ENCODE measurements at regions not wholly inside any gene's neighbourhood (a gene's known extent, or its start where the extent isn't known, plus 50 kb on each side); places are given as distances from the start of the nearest gene placed in this dataset.

DNA sequence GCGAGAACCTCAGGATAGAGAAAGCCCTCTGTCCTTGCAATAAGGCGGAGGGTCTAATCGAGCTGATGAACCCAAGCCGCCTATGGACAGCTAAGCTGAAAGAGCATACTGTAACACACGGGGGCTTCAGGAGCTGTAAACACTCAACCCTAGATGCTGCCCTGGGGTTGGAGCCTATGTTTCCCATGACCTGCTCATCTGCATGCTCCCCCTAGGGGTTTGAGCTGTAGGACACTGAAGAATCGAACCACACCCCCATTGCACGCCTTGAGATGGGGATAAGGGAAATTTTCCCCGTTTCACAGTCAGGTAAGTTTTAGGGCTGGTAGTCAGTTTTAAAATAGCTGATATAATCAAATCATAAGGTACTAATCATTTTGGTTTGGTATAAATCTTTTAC, 675.6 kb upstream of the CDH8 start:
- DNase-seq (ENCODE audit: low read depth) = no peak
- no peak overlapping the region for H3K4me3 ChIP-seq (ENCODE audit: low read depth, low read length)
- TF ChIP-seq, protein P1, sequence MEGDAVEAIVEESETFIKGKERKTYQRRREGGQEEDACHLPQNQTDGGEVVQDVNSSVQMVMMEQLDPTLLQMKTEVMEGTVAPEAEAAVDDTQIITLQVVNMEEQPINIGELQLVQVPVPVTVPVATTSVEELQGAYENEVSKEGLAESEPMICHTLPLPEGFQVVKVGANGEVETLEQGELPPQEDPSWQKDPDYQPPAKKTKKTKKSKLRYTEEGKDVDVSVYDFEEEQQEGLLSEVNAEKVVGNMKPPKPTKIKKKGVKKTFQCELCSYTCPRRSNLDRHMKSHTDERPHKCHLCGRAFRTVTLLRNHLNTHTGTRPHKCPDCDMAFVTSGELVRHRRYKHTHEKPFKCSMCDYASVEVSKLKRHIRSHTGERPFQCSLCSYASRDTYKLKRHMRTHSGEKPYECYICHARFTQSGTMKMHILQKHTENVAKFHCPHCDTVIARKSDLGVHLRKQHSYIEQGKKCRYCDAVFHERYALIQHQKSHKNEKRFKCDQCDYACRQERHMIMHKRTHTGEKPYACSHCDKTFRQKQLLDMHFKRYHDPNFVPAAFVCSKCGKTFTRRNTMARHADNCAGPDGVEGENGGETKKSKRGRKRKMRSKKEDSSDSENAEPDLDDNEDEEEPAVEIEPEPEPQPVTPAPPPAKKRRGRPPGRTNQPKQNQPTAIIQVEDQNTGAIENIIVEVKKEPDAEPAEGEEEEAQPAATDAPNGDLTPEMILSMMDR (conservative IDR thresholded peaks at IDR 0.05; ENCODE audit: low read depth, low read length) = no peak

DNA sequence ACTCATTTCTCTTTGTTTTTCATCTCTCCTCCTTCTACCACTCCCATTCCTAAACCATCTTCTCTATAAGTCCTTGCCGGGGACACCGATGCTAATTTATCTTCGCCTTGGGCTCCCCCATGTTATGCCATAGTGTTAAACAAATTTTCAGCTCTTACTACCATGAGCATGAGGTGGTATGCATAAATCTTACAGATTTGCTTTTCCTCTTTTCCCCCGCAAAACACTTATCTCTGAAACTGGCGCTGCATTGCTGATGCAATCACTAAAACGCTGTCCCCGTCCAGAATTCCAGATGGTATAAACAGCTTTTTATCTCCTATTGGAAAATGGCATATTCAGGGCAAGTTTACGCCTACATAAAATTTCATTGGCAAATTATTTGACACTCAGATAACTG, 673.6 kb upstream of the CDH8 start:
- TF ChIP-seq, protein P1 (conservative IDR thresholded peaks at IDR 0.05; ENCODE audit: low read depth, low read length) = no peak
- H3K4me3 ChIP-seq (ENCODE audit: low read depth, low read length) = no peak overlapping the region
- no peak for DNase-seq (ENCODE audit: low read depth)

DNA sequence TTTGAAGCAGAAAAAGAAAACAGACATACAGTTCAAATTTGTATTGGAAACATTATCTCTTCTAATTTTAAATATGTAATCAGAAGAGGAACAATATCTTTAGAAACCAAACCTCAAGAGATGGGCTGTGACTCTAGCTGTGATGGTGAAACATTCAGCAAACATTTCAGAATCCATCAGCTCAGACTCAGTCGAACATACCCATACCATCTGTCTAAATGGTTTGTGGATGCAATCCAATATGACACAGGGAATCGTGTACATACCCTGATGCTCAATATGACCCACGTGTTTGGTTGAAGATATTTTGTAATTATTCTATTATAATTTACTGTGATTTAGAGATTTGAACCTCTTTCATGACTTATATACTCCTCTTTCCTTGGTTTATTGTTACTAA, 665.2 kb upstream of the CDH8 start:
- H3K4me3 ChIP-seq (ENCODE audit: low read depth, low read length) = no peak overlapping the region
- DNase-seq (ENCODE audit: low read depth) = no peak
- TF ChIP-seq, protein P1 (conservative IDR thresholded peaks at IDR 0.05; ENCODE audit: low read depth, low read length) = no peak

DNA sequence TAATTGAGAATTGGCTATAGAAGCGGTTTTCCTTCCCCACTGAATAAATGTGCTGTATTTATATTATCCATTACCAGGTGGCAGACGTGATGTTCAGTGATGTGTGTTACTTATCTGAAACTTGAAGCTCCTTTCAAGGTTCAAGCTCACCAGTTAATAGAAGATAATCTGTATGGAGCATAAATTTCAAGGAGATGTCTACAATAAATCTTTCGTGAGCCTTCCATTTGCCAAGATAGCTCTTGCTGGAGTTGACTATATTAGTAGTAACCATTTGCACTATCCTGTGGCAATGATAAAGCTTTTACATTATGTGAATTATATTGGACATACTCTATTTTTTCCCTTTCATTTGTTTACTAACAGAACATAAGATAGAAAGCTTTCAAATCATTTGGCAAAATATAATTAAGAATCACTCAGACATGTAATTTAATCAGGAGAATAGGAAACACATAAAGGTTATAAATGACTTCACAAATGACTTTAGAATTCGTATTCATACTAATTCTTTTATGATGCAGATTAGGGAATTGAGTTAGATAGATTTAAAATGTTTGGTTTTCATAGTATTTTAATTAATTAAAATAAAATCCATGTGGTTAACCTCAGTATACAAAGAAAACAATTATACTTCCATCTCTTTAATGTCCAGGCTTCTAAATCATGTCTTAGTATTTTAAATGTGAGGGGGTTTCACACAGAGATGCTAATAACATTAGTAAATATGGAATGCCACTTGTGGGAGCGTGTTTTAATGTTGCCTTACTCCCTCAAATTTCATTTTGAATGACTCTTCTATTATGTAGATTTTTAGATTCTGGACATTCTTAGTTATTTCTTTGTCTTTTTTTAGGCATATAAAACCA, 664.4 kb upstream of the CDH8 start:
- no peak overlapping the region for H3K4me3 ChIP-seq (ENCODE audit: low read depth, low read length)
- TF ChIP-seq, protein P1 (conservative IDR thresholded peaks at IDR 0.05; ENCODE audit: low read depth, low read length) = no peak
- DNase-seq (ENCODE audit: low read depth) = no peak

DNA sequence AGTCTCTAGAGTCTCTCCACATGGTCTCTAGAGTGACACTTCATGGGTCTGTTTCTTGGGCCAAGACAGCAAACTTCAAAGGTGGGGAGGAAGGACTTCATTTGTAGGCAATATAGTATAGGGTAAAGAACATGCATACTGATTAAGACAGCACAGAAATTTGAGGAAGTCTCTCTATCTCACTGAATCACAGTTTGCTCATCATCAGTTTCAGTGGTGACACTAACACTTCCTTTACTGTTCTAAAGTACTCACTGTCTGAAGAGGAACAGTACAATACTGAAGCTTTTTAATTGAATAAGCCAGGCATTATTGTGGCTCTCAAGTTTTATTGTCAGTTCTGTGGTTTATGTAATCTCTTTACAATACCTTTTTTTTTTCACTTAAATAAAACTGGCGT, 656.4 kb upstream of the CDH8 start:
- no peak overlapping the region for H3K4me3 ChIP-seq (ENCODE audit: low read depth, low read length)
- TF ChIP-seq, protein P1 (conservative IDR thresholded peaks at IDR 0.05; ENCODE audit: low read depth, low read length) = no peak
- DNase-seq (ENCODE audit: low read depth) = no peak

DNA sequence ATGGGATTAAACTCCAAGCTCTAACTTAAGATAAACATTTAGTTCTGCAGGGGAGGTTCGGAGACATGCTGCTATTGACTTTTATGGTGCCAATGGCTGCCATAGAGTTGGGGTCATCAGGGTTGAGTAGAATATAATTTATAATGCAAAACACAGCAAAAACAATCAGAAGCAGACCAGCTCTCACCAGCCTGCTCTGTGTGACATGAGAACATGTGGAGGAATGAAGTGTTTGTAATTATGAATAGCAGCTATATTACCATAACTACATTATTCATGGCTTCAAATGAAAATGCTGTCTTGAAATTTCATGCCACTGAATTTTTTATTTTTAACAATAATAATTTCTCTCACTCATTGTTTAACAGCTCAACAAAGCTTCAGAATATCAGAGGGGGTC, 645.6 kb upstream of the CDH8 start:
- TF ChIP-seq, protein P1 (conservative IDR thresholded peaks at IDR 0.05; ENCODE audit: low read depth, low read length) = no peak
- no peak for DNase-seq (ENCODE audit: low read depth)
- no peak overlapping the region for H3K4me3 ChIP-seq (ENCODE audit: low read depth, low read length)

DNA sequence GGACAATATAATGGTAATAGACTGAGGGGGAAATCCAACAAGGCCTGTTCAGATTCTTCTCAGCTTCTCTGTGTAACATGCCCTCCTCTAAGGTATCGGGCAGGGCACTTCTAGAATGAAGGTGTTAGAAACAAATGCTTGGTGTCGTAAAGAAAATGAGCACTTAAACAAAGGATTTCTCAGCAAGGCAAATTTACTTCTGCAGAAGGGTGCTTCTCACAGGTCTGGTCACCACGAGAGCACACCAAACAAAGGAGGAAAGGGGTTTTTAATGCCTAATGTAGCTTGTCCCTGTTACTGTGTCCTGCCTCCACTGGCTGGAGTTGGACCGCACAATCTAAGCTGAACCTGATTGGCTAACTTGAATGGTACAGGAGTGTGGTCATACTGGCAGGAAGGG, 642.6 kb upstream of the CDH8 start:
- TF ChIP-seq, protein P1 (conservative IDR thresholded peaks at IDR 0.05; ENCODE audit: low read depth, low read length) = no peak
- DNase-seq (ENCODE audit: low read depth) = no peak
- H3K4me3 ChIP-seq (ENCODE audit: low read depth, low read length) = no peak overlapping the region
